C4-2B (cell line): ENCODE measurements at regions not wholly inside any gene's neighbourhood (a gene's known extent, or its start where the extent isn't known, plus 50 kb on each side); places are given as distances from the start of the nearest gene placed in this dataset.

Experiments used
- H3K27ac ChIP-seq: fragments of 450-650 bp; 2 replicates; pipeline ENCODE4 v1.5.1; 2017
- ZFX ChIP-seq: fragments of 450-650 bp; IDR thresholded peaks from 2 replicates; pipeline ENCODE4 v1.6.1; 2017
- TF ChIP-seq, protein P1 (sequence below): fragments of 450-650 bp; conservative IDR thresholded peaks from 2 replicates; pipeline ENCODE4 v1.5.1; 2017; ENCODE audit warnings: mild to moderate bottlenecking

- H3K27ac ChIP-seq = no peak overlapping the region
- TF ChIP-seq, protein P1, sequence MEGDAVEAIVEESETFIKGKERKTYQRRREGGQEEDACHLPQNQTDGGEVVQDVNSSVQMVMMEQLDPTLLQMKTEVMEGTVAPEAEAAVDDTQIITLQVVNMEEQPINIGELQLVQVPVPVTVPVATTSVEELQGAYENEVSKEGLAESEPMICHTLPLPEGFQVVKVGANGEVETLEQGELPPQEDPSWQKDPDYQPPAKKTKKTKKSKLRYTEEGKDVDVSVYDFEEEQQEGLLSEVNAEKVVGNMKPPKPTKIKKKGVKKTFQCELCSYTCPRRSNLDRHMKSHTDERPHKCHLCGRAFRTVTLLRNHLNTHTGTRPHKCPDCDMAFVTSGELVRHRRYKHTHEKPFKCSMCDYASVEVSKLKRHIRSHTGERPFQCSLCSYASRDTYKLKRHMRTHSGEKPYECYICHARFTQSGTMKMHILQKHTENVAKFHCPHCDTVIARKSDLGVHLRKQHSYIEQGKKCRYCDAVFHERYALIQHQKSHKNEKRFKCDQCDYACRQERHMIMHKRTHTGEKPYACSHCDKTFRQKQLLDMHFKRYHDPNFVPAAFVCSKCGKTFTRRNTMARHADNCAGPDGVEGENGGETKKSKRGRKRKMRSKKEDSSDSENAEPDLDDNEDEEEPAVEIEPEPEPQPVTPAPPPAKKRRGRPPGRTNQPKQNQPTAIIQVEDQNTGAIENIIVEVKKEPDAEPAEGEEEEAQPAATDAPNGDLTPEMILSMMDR = no peak
- no peak for TF ChIP-seq ZFX
Observed at GRCh38 chr1:98280049-98280448, 359.2 kb upstream of the DPYD start.

DNA sequence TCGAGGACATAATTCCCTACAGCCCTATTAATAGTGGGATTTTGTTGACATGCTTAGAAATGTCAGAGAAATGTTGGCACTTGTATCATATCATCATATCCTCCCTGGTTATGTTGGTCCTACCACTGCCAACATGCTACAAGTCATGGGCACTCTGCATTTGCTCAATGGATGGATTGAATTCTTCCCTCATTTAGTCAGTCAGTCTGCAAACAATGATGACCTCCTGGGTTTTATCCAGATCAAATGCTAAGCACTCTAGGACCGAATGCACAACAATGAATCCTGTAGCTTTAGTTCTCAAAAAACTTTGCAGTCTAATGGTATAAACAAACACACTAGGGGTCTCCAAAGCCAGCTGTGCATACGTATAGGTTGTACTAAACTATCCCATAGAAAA is 357.2 kb upstream of the DPYD start:
- no peak overlapping the region for H3K27ac ChIP-seq
- TF ChIP-seq, protein P1 = no peak
- TF ChIP-seq ZFX = no peak

DNA sequence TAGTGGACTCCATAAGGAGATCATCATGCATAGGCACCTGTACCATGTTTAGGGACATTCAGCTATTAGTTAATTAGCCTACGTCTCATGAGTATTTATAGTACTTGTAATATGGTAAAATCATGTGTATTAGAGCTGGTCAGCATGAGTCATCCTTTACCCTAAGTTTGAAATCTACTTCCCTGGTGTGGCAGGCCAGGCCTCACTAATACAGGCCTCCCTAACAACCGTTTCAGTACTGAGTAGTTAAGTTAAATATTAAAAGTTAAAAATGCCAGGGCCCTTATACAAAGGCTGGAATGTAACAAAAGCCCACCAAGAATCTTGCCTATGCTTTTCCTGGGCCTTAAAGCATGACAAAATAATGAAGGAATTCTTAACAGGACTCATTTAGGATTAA is 356.3 kb upstream of the DPYD start:
- TF ChIP-seq, protein P1 = no peak
- TF ChIP-seq ZFX = no peak
- no peak overlapping the region for H3K27ac ChIP-seq

DNA sequence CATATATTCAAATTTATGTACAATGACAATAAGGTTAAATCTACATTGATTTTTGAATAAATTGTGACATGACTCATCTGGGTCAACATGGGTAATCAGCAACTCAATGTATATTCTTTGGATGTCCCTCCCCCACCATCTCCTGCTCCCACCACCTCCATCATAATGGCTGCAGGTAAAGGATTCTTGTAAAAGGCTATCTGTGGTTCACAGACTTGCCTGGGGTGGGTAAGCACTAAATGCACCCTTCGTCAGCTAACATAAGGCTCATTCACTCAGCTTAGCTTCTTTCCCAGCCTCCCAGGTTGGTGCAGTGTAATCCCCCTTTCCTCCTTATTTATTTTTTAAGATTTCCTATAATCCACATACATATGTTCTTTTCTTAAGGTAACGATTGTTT is 355.7 kb upstream of the DPYD start:
- no peak overlapping the region for H3K27ac ChIP-seq
- no peak for TF ChIP-seq ZFX
- TF ChIP-seq, protein P1 = no peak

GRCh38 chr1:98268316-98268715 is 347.5 kb upstream of the DPYD start:
- H3K27ac ChIP-seq = no peak overlapping the region
- TF ChIP-seq ZFX = no peak
- TF ChIP-seq, protein P1 = no peak

- no peak overlapping the region for H3K27ac ChIP-seq
- TF ChIP-seq ZFX = no peak
- TF ChIP-seq, protein P1 = no peak
Observed at GRCh38 chr1:98267423-98267822, 346.6 kb upstream of the DPYD start.

- H3K27ac ChIP-seq = no peak overlapping the region
- TF ChIP-seq, protein P1 = no peak
- no peak for TF ChIP-seq ZFX
Observed at GRCh38 chr1:98264727-98265126, 343.9 kb upstream of the DPYD start.
